NB4 (cell line): ENCODE measurements at regions not wholly inside any gene's neighbourhood (a gene's known extent, or its start where the extent isn't known, plus 50 kb on each side); places are given as distances from the start of the nearest gene placed in this dataset.

ENCODE experiments used
- DNase-seq: peaks from one replicate; pipeline ENCODE4 v3.0.0; 2010; ENCODE audit warnings: low read depth
- H3K4me3 ChIP-seq: one replicate; pipeline ENCODE4 v1.5.1; 2011; ENCODE audit warnings: mild to moderate bottlenecking, low read depth, low read length, moderate library complexity
- MYC ChIP-seq: IDR thresholded peaks from 2 replicates; pipeline ENCODE4 v1.6.1; 2011; ENCODE audit warnings: low read depth, low read length
- POLR2A ChIP-seq: IDR thresholded peaks from 2 replicates; pipeline ENCODE4 v1.6.1; 2011; ENCODE audit warnings: mild to moderate bottlenecking; ENCODE audit not compliant: insufficient read length; ENCODE audit errors: extremely low read depth
- TF ChIP-seq, protein P1 (sequence below): IDR thresholded peaks from one replicate; pipeline ENCODE4 v1.5.1; 2012; ENCODE audit warnings: low read depth, low read length
- TF ChIP-seq, protein P2 (sequence below): IDR thresholded peaks from 2 replicates; pipeline ENCODE4 v1.6.1; 2011; ENCODE audit warnings: low read depth, low read length

DNA sequence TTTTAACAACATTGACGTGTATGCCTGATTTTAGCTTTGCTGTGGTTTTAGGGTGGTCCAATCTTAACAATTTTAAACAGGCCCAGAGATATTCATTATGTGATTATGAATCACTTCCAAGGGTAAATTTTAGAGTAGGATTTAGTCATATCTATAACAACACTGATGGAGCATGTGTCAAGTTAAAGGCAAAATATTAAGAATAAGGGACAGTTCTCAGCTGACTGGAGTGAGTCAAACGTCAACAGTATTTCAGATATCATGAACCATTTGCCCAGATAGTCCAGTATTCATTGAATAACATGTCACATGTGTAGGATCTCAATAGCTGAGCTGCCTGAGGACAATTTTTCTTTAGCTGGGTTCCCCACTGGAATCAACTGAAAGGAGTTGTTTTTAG, 61.3 kb upstream of the VCX2 start:
- no peak overlapping the region for H3K4me3 ChIP-seq
- DNase-seq: no peak
- TF ChIP-seq MYC (no peak), POLR2A (no peak)
- TF ChIP-seq, protein P1, sequence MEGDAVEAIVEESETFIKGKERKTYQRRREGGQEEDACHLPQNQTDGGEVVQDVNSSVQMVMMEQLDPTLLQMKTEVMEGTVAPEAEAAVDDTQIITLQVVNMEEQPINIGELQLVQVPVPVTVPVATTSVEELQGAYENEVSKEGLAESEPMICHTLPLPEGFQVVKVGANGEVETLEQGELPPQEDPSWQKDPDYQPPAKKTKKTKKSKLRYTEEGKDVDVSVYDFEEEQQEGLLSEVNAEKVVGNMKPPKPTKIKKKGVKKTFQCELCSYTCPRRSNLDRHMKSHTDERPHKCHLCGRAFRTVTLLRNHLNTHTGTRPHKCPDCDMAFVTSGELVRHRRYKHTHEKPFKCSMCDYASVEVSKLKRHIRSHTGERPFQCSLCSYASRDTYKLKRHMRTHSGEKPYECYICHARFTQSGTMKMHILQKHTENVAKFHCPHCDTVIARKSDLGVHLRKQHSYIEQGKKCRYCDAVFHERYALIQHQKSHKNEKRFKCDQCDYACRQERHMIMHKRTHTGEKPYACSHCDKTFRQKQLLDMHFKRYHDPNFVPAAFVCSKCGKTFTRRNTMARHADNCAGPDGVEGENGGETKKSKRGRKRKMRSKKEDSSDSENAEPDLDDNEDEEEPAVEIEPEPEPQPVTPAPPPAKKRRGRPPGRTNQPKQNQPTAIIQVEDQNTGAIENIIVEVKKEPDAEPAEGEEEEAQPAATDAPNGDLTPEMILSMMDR: no peak
- TF ChIP-seq, protein P2, sequence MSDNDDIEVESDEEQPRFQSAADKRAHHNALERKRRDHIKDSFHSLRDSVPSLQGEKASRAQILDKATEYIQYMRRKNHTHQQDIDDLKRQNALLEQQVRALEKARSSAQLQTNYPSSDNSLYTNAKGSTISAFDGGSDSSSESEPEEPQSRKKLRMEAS: no peak

DNA sequence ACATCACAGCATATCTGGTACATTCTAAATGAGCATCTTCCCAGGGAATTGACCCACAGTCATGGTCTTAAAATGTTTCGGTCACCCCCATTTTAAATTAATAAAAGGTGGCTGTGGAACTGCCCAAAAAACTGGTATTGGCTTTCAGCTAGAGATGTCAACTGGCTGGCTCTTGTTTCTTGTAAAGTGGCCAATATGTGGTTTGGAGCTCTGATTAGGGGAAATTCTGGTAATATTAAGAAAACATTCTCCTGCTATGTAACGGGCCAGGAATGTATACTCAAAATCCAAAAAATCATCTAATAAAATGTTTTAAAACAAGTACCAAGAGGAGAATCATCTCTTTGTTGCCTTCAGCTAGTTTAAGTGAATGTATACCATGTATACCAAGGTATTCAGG, 62.0 kb upstream of the VCX2 start:
- TF ChIP-seq POLR2A: no peak
- TF ChIP-seq MYC: no peak
- TF ChIP-seq, protein P1: no peak
- TF ChIP-seq, protein P2: no peak
- no peak overlapping the region for H3K4me3 ChIP-seq
- no peak for DNase-seq

DNA sequence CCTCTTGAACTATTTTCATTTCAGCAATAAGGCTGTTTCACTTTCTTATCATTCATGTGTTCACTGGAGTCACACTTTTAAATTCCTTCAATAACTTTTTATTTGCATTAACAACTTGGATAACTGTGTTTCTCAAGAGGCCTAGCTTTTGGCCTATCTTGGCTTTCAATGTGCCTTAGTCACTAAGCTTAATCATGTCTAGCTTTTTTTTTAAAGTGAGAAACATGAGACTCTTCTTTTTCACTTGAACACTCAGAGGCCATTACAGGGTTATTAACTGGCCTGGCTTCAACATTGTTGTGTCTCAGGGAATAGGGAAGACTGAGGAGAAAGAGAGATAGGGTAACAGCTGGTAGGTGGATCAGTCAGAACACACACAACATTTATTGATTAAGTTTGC, 64.0 kb upstream of the VCX2 start:
- TF ChIP-seq, protein P2: no peak
- TF ChIP-seq, protein P1: no peak
- TF ChIP-seq MYC (no peak), POLR2A (no peak)
- DNase-seq: no peak
- no peak overlapping the region for H3K4me3 ChIP-seq

DNA sequence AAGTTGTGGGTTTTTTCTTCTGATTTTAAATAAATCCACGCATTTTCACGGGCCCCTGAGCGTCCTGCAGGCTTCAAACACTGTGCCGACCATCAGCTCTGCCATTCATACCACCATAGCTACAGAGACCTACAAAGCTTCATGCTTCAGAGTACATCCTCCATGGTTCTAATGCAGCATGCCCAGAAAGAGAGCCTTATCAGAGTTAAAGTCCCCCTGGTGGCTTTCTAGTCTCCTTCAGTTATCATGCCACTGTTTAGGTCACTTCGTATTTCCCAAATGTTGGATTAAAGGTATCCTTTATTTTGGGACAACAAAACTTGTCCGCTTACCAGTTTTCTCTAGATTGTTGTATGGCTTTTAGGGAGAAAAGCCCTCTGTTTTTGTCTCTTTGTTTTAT, 66.7 kb upstream of the VCX2 start:
- no peak overlapping the region for H3K4me3 ChIP-seq
- peak; percentile 1 for DNase-seq
- TF ChIP-seq, protein P1: peak; percentile 6
- TF ChIP-seq, protein P2: no peak
- TF ChIP-seq POLR2A: no peak
- no peak for TF ChIP-seq MYC

DNA sequence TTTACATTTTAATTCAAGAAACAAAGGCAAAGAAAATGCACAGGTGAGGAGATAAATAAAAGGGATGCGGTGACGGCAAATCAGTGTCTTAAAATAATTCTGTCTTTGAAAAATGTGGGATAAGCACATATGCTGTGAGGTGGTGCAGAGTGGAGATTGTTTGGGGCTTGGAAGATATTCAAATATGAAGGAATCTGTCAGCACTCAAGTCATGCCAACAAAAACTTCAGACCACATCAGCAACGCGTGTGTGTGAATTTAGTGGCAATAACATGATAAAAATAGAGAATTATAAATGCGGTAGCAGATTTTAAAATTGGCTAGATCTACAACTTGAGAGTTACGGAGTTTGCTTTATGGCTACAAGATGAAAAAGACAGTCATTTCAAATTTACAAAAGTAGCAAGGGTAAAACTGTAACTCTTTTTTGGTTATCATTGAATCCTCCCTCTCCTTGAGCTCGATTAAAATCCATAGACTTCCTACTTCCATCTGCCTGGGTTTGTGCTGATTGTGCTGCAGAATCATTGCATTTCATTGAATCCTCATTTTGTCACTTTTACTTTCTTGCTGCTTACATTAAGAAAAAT, 71.5 kb upstream of the VCX2 start:
- no peak overlapping the region for H3K4me3 ChIP-seq
- TF ChIP-seq, protein P2: no peak
- TF ChIP-seq MYC (no peak), POLR2A (no peak)
- TF ChIP-seq, protein P1: no peak
- no peak for DNase-seq

DNA sequence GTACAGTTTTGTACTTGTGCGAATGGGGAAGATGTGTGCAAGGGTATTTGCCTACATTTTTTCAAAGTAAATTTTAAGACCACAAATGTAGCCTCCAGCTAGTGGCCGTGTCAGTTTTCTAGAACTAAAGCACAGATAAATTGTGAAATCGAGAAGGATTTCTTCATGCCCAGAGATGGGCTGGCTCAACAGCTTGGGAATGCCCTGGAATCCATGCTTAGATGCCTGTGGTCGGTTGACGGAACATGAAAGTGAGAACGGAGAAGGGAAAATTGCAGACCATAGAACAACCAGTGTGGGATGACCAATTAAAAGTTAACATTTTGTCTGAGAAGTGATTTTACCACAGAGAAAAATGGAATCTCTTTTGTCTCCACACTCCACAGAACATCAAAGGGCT, 73.2 kb upstream of the VCX2 start:
- TF ChIP-seq MYC: no peak
- TF ChIP-seq POLR2A: no peak
- TF ChIP-seq, protein P2: no peak
- TF ChIP-seq, protein P1: no peak
- H3K4me3 ChIP-seq: no peak overlapping the region
- no peak for DNase-seq
